ENCODE measurements at regions not wholly inside any gene's neighbourhood (a gene's known extent, or its start where the extent isn't known, plus 50 kb on each side); places are given as distances from the start of the nearest gene placed in this dataset.

GRCh38 chr12:126684703-126685102 is 1582.3 kb upstream of the TMEM132C start:
- TF ChIP-seq CTCF (conservative IDR thresholded peaks at IDR 0.05) (no peak), ZFX (IDR thresholded peaks at IDR 0.05) (no peak)
- H3K27ac ChIP-seq = no peak overlapping the region

- no peak overlapping the region for H3K27ac ChIP-seq
- no peak for TF ChIP-seq ZFX (IDR thresholded peaks at IDR 0.05)
- no peak for TF ChIP-seq CTCF (conservative IDR thresholded peaks at IDR 0.05)
Measured at GRCh38 chr12:126685636-126686035, 1581.3 kb upstream of the TMEM132C start.

GRCh38 chr12:126688556-126688955 is 1578.4 kb upstream of the TMEM132C start:
- TF ChIP-seq CTCF (conservative IDR thresholded peaks at IDR 0.05) (no peak), ZFX (IDR thresholded peaks at IDR 0.05) (no peak)
- no peak overlapping the region for H3K27ac ChIP-seq

- no peak for TF ChIP-seq CTCF (conservative IDR thresholded peaks at IDR 0.05)
- no peak for TF ChIP-seq ZFX (IDR thresholded peaks at IDR 0.05)
- no peak overlapping the region for H3K27ac ChIP-seq
Measured at GRCh38 chr12:126700096-126700495, 1566.9 kb upstream of the TMEM132C start.

- no peak overlapping the region for H3K27ac ChIP-seq
- TF ChIP-seq ZFX (IDR thresholded peaks at IDR 0.05) = no peak
- peak; percentile 26; the same call in 1 of the 2 replicates for TF ChIP-seq CTCF (conservative IDR thresholded peaks at IDR 0.05)
Measured at GRCh38 chr12:126704609-126705008, 1562.4 kb upstream of the TMEM132C start.

- TF ChIP-seq ZFX (IDR thresholded peaks at IDR 0.05) (no peak), CTCF (conservative IDR thresholded peaks at IDR 0.05) (no peak)
- no peak overlapping the region for H3K27ac ChIP-seq
Measured at GRCh38 chr12:126706300-126706699, 1560.7 kb upstream of the TMEM132C start.

GRCh38 chr12:126708492-126708896 is 1558.5 kb upstream of the TMEM132C start:
- TF ChIP-seq CTCF (conservative IDR thresholded peaks at IDR 0.05) = no peak
- no peak for TF ChIP-seq ZFX (IDR thresholded peaks at IDR 0.05)
- H3K27ac ChIP-seq = no peak overlapping the region
